Adrenal gland (tissue), 5 donors: ENCODE measurements at regions not wholly inside any gene's neighbourhood (a gene's known extent, or its start where the extent isn't known, plus 50 kb on each side); places are given as distances from the start of the nearest gene placed in this dataset.

Experiments used
- POLR2A ChIP-seq, 2 donors: fragments of 450-650 bp; IDR thresholded peaks; one replicate each; pipeline ENCODE4 v1.6.1; 2017; ENCODE audit warnings: antibody characterized with exemption in 2 of 2, mild to moderate bottlenecking in 2 of 2, moderate library complexity in 1 of 2
- TF ChIP-seq, protein P1 (sequence below), 6 experiments: fragments of 450-650 bp in 4 of 6; fragments of 200-600 bp in 2 of 6; sonication (generic) in 1 of 6; IDR thresholded peaks; 1 replicate in 5 of 6; 2 replicates in 1 of 6; pipeline versions ENCODE4 v1.5.1 to v1.8.0; 2016 to 2021; ENCODE audit warnings: antibody characterized with exemption in 6 of 6, mild to moderate bottlenecking in 2 of 6, moderate library complexity in 1 of 6
- donor health status: DM: no; HTN: no; CAD: no.

DNA sequence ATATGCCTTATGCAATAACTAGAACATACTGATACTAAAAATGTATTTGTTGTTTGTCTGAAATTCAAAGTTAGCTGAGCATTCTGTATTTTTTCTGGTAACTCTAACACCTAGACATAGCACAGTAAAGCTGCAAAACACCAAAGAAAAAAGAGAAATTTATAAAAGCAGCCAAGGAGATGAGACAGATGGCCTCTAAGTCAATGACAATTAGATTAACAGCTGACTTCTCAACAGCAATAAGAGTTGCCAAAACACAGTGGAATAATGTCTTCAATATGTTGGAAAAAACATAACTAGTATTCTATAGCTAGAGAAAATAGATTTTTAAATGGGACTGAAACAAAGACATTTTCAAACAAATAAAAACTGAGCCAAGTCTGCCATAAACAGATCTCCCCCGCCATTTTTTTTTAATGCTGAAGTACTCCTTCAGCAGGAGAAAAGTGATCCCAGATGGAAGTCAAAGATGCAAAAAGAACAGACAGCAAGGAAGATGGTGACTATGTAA, 81.3 kb downstream of the SYF2 start:
- TF ChIP-seq, protein P1, sequence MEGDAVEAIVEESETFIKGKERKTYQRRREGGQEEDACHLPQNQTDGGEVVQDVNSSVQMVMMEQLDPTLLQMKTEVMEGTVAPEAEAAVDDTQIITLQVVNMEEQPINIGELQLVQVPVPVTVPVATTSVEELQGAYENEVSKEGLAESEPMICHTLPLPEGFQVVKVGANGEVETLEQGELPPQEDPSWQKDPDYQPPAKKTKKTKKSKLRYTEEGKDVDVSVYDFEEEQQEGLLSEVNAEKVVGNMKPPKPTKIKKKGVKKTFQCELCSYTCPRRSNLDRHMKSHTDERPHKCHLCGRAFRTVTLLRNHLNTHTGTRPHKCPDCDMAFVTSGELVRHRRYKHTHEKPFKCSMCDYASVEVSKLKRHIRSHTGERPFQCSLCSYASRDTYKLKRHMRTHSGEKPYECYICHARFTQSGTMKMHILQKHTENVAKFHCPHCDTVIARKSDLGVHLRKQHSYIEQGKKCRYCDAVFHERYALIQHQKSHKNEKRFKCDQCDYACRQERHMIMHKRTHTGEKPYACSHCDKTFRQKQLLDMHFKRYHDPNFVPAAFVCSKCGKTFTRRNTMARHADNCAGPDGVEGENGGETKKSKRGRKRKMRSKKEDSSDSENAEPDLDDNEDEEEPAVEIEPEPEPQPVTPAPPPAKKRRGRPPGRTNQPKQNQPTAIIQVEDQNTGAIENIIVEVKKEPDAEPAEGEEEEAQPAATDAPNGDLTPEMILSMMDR (IDR thresholded peaks at IDR 0.05), result no peak
- TF ChIP-seq POLR2A (IDR thresholded peaks at IDR 0.05), result no peak
